GM21526 (cell line): ENCODE measurements at regions not wholly inside any gene's neighbourhood (a gene's known extent, or its start where the extent isn't known, plus 50 kb on each side); places are given as distances from the start of the nearest gene placed in this dataset.
"Not testable (repeated sequence)": the region's sequence is repeated elsewhere in the genome, so short reads cannot be mapped to it uniquely, and the experiment has no call there.

Experiments used
- ATAC-seq: cut with Tn5 transposase; IDR thresholded peaks from one replicate; pipeline ENCODE4 v1.9.1; 2021; ENCODE audit warnings: moderate library complexity; ENCODE audit not compliant: unreplicated experiment, low FRiP score

- no peak for ATAC-seq
Measured at GRCh38 chr1:244155661-244156060, 104.6 kb downstream of the ZBTB18 start.

GRCh38 chr1:244156617-244157016, 105.5 kb downstream of the ZBTB18 start:
- ATAC-seq: not testable (repeated sequence)

- no peak for ATAC-seq
Measured at GRCh38 chr1:244157731-244158438, 106.8 kb downstream of the ZBTB18 start.

- ATAC-seq: no peak
Measured at GRCh38 chr1:244159646-244160045, 108.6 kb downstream of the ZBTB18 start.

GRCh38 chr1:244160455-244161235, 109.6 kb downstream of the ZBTB18 start:
- ATAC-seq: no peak

GRCh38 chr1:244161236-244161510, 110.1 kb downstream of the ZBTB18 start:
- no peak for ATAC-seq

- ATAC-seq: no peak
Measured at GRCh38 chr1:244162786-244163530, 111.9 kb downstream of the ZBTB18 start.

- ATAC-seq: no peak
Measured at GRCh38 chr1:244163861-244164510, 112.9 kb downstream of the ZBTB18 start.

GRCh38 chr1:244164511-244164890, 113.4 kb downstream of the ZBTB18 start:
- ATAC-seq: no peak

- no peak for ATAC-seq
Measured at GRCh38 chr1:244165021-244165420, 113.9 kb downstream of the ZBTB18 start.

GRCh38 chr1:244165701-244166100, 114.6 kb downstream of the ZBTB18 start:
- no peak for ATAC-seq

- no peak for ATAC-seq
Measured at GRCh38 chr1:244171241-244171985, 120.3 kb downstream of the ZBTB18 start.

GRCh38 chr1:244173240-244173639, 122.2 kb downstream of the ZBTB18 start:
- no peak for ATAC-seq

GRCh38 chr1:244173769-244174168, 122.7 kb downstream of the ZBTB18 start:
- no peak for ATAC-seq

- no peak for ATAC-seq
Measured at GRCh38 chr1:244174922-244175521, 123.9 kb downstream of the ZBTB18 start.

GRCh38 chr1:244176201-244176600, 125.1 kb downstream of the ZBTB18 start:
- ATAC-seq: no peak

- ATAC-seq: no peak
Measured at GRCh38 chr1:244180256-244180655, 129.2 kb downstream of the ZBTB18 start.

GRCh38 chr1:244181867-244182266, 130.8 kb downstream of the ZBTB18 start:
- no peak for ATAC-seq

GRCh38 chr1:244183037-244183436, 132.0 kb downstream of the ZBTB18 start:
- ATAC-seq: no peak

- no peak for ATAC-seq
Measured at GRCh38 chr1:244186372-244186771, 135.3 kb downstream of the ZBTB18 start.
